Activated T-cell treated with anti-CD3 and anti-CD28 coated beads for 48 hours (primary cell): ENCODE measurements at regions not wholly inside any gene's neighbourhood (a gene's known extent, or its start where the extent isn't known, plus 50 kb on each side); places are given as distances from the start of the nearest gene placed in this dataset.

Experiments
- DNase-seq: peaks from one replicate; pipeline ENCODE4 v3.0.0-alpha.2; 2020; ENCODE audit warnings: low read depth

DNA sequence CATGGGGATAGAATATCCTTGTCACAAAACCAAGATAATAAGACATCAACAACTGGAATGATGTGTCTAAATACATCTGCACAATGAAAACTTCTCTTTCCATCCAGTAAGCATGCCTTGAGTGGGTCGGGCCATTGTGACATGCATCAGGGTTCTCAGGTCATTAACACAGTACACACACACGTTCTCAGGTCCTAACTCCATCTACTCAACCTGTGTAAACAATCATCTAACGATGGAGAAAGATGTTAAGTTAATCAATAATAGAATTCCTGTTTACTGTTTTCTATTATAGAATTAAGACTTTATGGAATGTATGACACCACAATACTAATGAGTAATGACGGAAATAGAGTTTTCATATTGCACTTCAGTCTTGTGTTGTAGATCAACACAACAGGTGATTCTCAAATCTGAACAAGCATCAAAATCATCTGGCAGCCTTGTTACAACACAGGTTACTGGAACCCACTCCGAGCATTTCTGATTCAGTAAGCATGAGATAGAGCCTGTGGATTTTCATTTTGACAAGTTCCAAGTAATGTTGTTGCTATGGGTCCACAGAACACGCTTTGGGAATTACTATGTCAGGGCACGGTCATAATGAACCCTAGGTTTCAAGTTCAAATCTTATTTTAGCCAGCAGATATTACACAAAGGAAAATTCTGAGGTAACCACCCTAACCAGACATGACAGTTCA is 315.8 kb upstream of the TEX13C start:
- DNase-seq = no peak

- no peak for DNase-seq
Observed at GRCh38 chrX:125004799-125005198, 314.9 kb upstream of the TEX13C start.

- no peak for DNase-seq
Observed at GRCh38 chrX:125005863-125006262, 313.8 kb upstream of the TEX13C start.

- DNase-seq = no peak
Observed at GRCh38 chrX:125006704-125007103, 313.0 kb upstream of the TEX13C start.

- no peak for DNase-seq
Observed at GRCh38 chrX:125012585-125012984, 307.1 kb upstream of the TEX13C start.

DNA sequence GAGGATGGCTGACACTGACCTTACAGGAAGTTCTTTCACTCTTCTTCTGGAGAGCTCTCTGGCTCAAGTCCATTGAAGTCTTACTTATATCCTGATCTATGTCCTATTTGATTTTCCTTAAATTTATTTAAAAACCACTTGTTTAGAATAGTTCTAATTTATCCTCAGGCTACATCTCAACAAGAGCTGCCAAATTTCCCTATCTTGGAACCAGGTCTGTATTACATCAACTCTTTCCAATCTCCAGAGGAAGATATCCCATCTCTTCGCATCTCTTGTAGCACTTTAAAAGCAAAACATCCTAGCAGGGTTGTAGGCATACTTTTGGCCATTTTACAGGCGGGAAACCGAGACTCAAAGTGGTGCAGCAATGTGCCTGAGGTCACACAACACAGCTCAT is 290.5 kb upstream of the TEX13C start:
- DNase-seq = no peak
